H9 (cell line): ENCODE measurements at regions not wholly inside any gene's neighbourhood (a gene's known extent, or its start where the extent isn't known, plus 50 kb on each side); places are given as distances from the start of the nearest gene placed in this dataset.

ENCODE experiments used
- DNase-seq: peaks from one replicate; pipeline ENCODE4 v3.0.0-alpha.2; 2017
- H2AFZ ChIP-seq: one replicate; pipeline ENCODE4 v1.6.1; 2013; ENCODE audit warnings: mild to moderate bottlenecking, low read length, control low read depth, moderate library complexity
- H2AK5ac ChIP-seq: 2 replicates; pipeline ENCODE4 v1.6.1; 2013; ENCODE audit warnings: low read length, control low read depth, mixed read lengths; ENCODE audit not compliant: insufficient read length
- H2BK120ac ChIP-seq: one replicate; pipeline ENCODE4 v1.6.1; 2013; ENCODE audit warnings: low read depth, mild to moderate bottlenecking, low read length, control low read depth, inconsistent platforms; ENCODE audit not compliant: poor library complexity, severe bottlenecking
- H2BK12ac ChIP-seq: 2 replicates; pipeline ENCODE4 v1.6.1; 2013; ENCODE audit warnings: low read length, control low read depth, mixed read lengths, low read depth; ENCODE audit not compliant: insufficient read length
- H2BK15ac ChIP-seq: 2 replicates; pipeline ENCODE4 v1.6.1; 2013; ENCODE audit warnings: low read depth, low read length, control low read depth
- H2BK20ac ChIP-seq: one replicate; pipeline ENCODE4 v1.6.1; 2013; ENCODE audit warnings: low read depth, mild to moderate bottlenecking, low read length, control low read depth, inconsistent platforms; ENCODE audit not compliant: poor library complexity, severe bottlenecking
- H2BK5ac ChIP-seq: 2 replicates; pipeline ENCODE4 v1.6.1; 2013; ENCODE audit warnings: low read length, control low read depth, mixed read lengths; ENCODE audit not compliant: insufficient read length
- H3K14ac ChIP-seq: 2 replicates; pipeline ENCODE4 v1.6.1; 2013; ENCODE audit warnings: low read length, control low read depth; ENCODE audit not compliant: insufficient read depth
- H3K18ac ChIP-seq: 2 replicates; pipeline ENCODE4 v1.6.1; 2013; ENCODE audit warnings: low read depth, mild to moderate bottlenecking, mixed read lengths, low read length, control low read depth; ENCODE audit not compliant: insufficient read length
- H3K23ac ChIP-seq: 2 replicates; pipeline ENCODE4 v1.6.1; 2013; ENCODE audit warnings: low read length, control low read depth, mixed read lengths, low read depth; ENCODE audit not compliant: insufficient read length
- H3K23me2 ChIP-seq: 2 replicates; pipeline ENCODE4 v1.6.1; 2013; ENCODE audit warnings: low read depth, mild to moderate bottlenecking, mixed read lengths, low read length, control low read depth; ENCODE audit not compliant: insufficient read length, poor library complexity, severe bottlenecking
- H3K27ac ChIP-seq: 2 replicates; pipeline ENCODE4 v1.5.1; 2013; ENCODE audit warnings: low read length, control low read depth, mixed read lengths, low read depth; ENCODE audit not compliant: insufficient read length
- H3K27me3 ChIP-seq: 2 replicates; pipeline ENCODE4 v1.6.1; 2013; ENCODE audit warnings: low read length, control low read depth, inconsistent platforms; ENCODE audit not compliant: insufficient read depth
- H3K4ac ChIP-seq: 2 replicates; pipeline ENCODE4 v1.6.1; 2013; ENCODE audit warnings: low read depth, mild to moderate bottlenecking, control low read depth, inconsistent platforms, low read length, moderate library complexity
- H3K4me1 ChIP-seq: 2 replicates; pipeline ENCODE4 v1.6.1; 2013; ENCODE audit warnings: low read length, control low read depth, inconsistent platforms; ENCODE audit not compliant: insufficient read depth
- H3K4me2 ChIP-seq: 2 replicates; pipeline ENCODE4 v1.6.1; 2013; ENCODE audit warnings: low read length, control low read depth, mixed read lengths; ENCODE audit not compliant: insufficient read length, insufficient read depth
- H3K56ac ChIP-seq: 2 replicates; pipeline ENCODE4 v1.6.1; 2013; ENCODE audit warnings: low read depth, mild to moderate bottlenecking, mixed read lengths, low read length, control low read depth; ENCODE audit not compliant: insufficient read length
- H3K79me1 ChIP-seq: 2 replicates; pipeline ENCODE4 v1.6.1; 2013; ENCODE audit warnings: low read depth, mild to moderate bottlenecking, moderate library complexity, low read length, control low read depth, inconsistent platforms; ENCODE audit not compliant: insufficient read depth, poor library complexity, severe bottlenecking
- H3K79me2 ChIP-seq: 2 replicates; pipeline ENCODE4 v1.6.1; 2013; ENCODE audit warnings: low read length, control low read depth, inconsistent platforms; ENCODE audit not compliant: insufficient read depth
- H3K9ac ChIP-seq: 2 replicates; pipeline ENCODE4 v1.6.1; 2013; ENCODE audit warnings: low read length, control low read depth, mixed read lengths; ENCODE audit not compliant: insufficient read length; ENCODE audit errors: extremely low read depth
- H3K9me3 ChIP-seq: one replicate; pipeline ENCODE4 v1.6.1; 2013; ENCODE audit warnings: low read depth, low read length, inconsistent platforms; ENCODE audit not compliant: control insufficient read depth
- H3T11ph ChIP-seq: one replicate; pipeline ENCODE4 v1.6.1; 2013; ENCODE audit warnings: mild to moderate bottlenecking, low read length, control low read depth, inconsistent platforms
- H4K20me1 ChIP-seq: one replicate; pipeline ENCODE4 v1.6.1; 2013; ENCODE audit not compliant: control insufficient read depth, insufficient read length, insufficient read depth
- H4K5ac ChIP-seq: 2 replicates; pipeline ENCODE4 v1.6.1; 2013; ENCODE audit warnings: low read depth, mild to moderate bottlenecking, mixed read lengths, low read length, control low read depth; ENCODE audit not compliant: insufficient read length
- H4K8ac ChIP-seq: replicated peaks from 2 replicates; pipeline ENCODE4 v1.6.1; 2013; ENCODE audit warnings: low read length, control low read depth, mixed read lengths, low read depth; ENCODE audit not compliant: insufficient read length
- H4K91ac ChIP-seq: 2 replicates; pipeline ENCODE4 v1.6.1; 2013; ENCODE audit warnings: low read depth, mild to moderate bottlenecking, moderate library complexity, mixed read lengths, low read length, control low read depth; ENCODE audit not compliant: insufficient read length
- H3K27ac Mint-ChIP-seq, 3 experiments: 2 replicates in 2 of 3; 3 replicates in 1 of 3; pipeline ENCODE4 v1.8.0; 2020 to 2021; ENCODE audit warnings: mixed read lengths in 3 of 3, mild to moderate bottlenecking in 1 of 3, moderate library complexity in 1 of 3
- H3K27me3 Mint-ChIP-seq: 2 replicates; pipeline ENCODE4 v1.8.0; 2021; ENCODE audit warnings: low read depth, mild to moderate bottlenecking, moderate library complexity, mixed read lengths
- H3K36me3 Mint-ChIP-seq, 3 experiments: 2 replicates in 2 of 3; 3 replicates in 1 of 3; pipeline ENCODE4 v1.8.0; 2020 to 2021; ENCODE audit warnings: low read depth in 3 of 3, mixed read lengths in 3 of 3; ENCODE audit not compliant: insufficient read depth in 1 of 3
- H3K4me1 Mint-ChIP-seq, 2 experiments: 2 replicates each; pipeline ENCODE4 v1.8.0; 2020; ENCODE audit warnings: mixed read lengths in 2 of 2
- H3K4me3 Mint-ChIP-seq, 2 experiments: 2 replicates in 1 of 2; 3 replicates in 1 of 2; pipeline ENCODE4 v1.8.0; 2020 to 2021; ENCODE audit warnings: mild to moderate bottlenecking in 2 of 2, mixed read lengths in 2 of 2, moderate library complexity in 1 of 2
- H3K9me3 Mint-ChIP-seq, 2 experiments: 2 replicates in 1 of 2; 3 replicates in 1 of 2; pipeline ENCODE4 v1.8.0; 2020; ENCODE audit warnings: mild to moderate bottlenecking in 2 of 2, mixed read lengths in 2 of 2, moderate library complexity in 1 of 2
- CTCF ChIP-seq: fragments of 200-600 bp; sonication (generic); conservative IDR thresholded peaks from 3 replicates; pipeline ENCODE4 v1.8.0; 2021; ENCODE audit warnings: antibody characterized with exemption, mild to moderate bottlenecking
- WGBS: extraction: QIAGEN DNeasy Blood & Tissue Kit; methylation state at CpG from one replicate; pipeline ENCODE4 v1.1.7; 2013; ENCODE audit warnings: missing lambda C conversion rate, low lambda C conversion rate, mixed read lengths; ENCODE audit not compliant: insufficient read length; ENCODE audit errors: extremely low coverage; 5-methylcytosine and 5-hydroxymethylcytosine counted together

GRCh38 chr13:31614704-31615103 lies 124.6 kb upstream of the RXFP2 start:
- Mint-ChIP-seq H3K36me3 (no peaks in the 10 kb centered on the region; a peak in 2 of 7 replicates), H3K27ac (no peak overlapping the region), H3K9me3 (peaks cover 0 to 3% of the 10 kb centered on the region in 2 experiments; a peak in 2 of 5 replicates), H3K4me3 (no peak overlapping the region), H3K27me3 (no peaks in the 10 kb centered on the region), H3K4me1 (no peaks in the 10 kb centered on the region; a peak in 1 of 4 replicates)
- Histone ChIP-seq H3K9ac (no peak overlapping the region), H3K9me3 (no peaks in the 10 kb centered on the region), H3T11ph (no peak overlapping the region), H3K4me2 (no peak overlapping the region), H4K91ac (no peak overlapping the region), H4K8ac (no peak overlapping the region), H3K14ac (no peak overlapping the region), H2AFZ (no peak overlapping the region), H2BK20ac (no peak overlapping the region), H2BK120ac (no peak overlapping the region), H4K5ac (no peak overlapping the region), H3K23me2 (no peaks in the 10 kb centered on the region), H2AK5ac (no peak overlapping the region), H3K18ac (no peak overlapping the region), H4K20me1 (no peaks in the 10 kb centered on the region), H3K4ac (no peak overlapping the region), H3K56ac (no peak overlapping the region), H3K27ac (no peak overlapping the region), H2BK15ac (no peak overlapping the region), H2BK12ac (no peak overlapping the region), H3K4me1 (no peaks in the 10 kb centered on the region), H3K79me2 (no peaks in the 10 kb centered on the region), H3K27me3 (no peaks in the 10 kb centered on the region), H3K79me1 (no peaks in the 10 kb centered on the region), H2BK5ac (no peak overlapping the region), H3K23ac (no peak overlapping the region)
- DNase-seq, result no peak
- WGBS, result no CpG with 5 or more reads among the region's 1 CpG
- no peak for TF ChIP-seq CTCF
